Lung microvascular endothelial cell (primary cell): ENCODE measurements at regions not wholly inside any gene's neighbourhood (a gene's known extent, or its start where the extent isn't known, plus 50 kb on each side); places are given as distances from the start of the nearest gene placed in this dataset.
"Not testable (repeated sequence)": the region's sequence is repeated elsewhere in the genome, so short reads cannot be mapped to it uniquely, and the experiment has no call there.

Source experiments
- DNase-seq, 2 donors: peaks; one replicate each; pipeline versions ENCODE4 v3.0.0 to v3.0.0-alpha.2; 2010; ENCODE audit warnings: low read depth in 2 of 2

DNA sequence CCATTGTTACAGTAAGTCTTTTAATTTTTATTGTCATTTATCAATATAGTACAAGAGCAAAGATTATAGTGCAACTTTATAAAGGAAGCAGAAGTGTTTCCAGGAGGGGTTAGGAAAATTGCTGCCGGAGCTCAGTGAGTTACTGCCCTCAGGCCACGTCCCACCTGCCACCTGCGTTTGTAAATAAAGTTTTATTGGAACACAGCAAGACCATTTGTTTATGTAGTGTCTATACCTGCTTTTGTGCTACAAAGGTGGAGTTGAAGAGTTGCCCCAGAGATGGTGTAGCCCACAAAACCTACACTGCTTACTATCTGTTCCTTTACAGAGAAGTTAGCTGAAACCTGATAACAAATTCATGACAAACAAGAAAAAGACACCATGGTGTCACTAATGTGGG is 437.8 kb upstream of the B3GAT1 start:
- no peak for DNase-seq

DNA sequence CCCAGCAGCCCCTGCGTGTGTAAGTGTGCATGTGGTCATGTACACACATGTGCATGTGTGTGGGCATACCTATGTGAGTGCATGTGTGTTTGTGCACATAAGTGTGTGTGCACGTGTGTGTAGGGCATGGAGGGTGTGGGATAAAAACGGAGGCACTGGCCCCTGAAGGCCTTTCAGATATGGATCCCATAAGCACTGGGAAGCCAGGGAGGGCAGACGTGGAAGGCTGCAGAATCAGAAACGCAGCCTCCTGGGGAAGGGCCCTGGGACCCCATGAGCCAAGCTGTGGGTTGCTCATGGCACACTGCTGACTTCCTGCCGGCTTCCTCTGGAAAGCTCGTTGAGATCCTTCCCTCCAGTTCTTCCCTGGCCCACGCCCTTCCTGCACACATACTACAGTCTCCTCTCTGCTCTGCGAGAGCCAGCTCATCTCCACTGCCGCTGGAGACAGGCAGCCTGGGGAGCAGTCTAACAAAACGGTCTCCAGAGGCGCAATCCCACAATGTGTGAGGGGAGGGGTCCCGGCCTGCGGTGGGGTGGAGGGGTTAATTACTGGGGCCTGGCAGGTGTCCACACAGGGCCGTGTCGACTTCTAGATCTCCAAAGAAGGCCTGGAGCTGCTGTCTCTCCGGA is 435.2 kb upstream of the B3GAT1 start:
- DNase-seq, result no peak

DNA sequence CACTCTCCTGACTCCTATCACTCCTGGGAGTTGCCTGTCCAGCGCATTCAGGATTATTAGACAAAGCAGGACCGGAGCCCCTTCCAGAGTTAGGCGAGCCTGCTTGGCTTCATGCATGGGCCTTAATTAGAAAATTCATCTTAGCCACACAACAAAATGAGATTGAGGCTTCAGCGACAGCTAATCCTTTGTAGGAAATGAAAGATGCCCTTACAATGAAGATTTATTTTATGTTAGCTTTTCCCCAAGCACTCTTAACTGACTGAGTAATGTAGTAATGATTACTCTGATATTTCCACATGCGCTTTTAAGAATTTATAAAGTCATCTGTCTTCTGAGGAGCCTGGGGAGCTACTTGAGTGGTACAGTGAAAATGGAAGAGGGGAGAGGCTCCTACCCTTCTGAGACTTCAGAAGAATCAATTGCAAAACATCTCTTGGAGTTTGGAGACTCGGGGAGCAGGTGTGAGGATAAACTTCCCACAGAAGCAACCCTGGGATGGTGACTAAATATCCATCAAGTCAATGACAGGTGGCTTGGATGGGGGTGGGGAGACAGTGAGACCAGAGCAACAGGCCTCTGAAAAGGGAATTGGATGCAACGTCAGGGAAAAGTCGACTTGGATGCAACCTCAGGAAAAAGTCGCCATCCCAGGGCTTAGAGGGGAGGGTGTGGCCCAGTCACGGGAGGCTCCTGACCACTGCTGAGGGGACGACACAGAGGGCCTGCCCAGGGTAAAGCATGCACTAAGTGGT is 434.5 kb upstream of the B3GAT1 start:
- no peak for DNase-seq

DNA sequence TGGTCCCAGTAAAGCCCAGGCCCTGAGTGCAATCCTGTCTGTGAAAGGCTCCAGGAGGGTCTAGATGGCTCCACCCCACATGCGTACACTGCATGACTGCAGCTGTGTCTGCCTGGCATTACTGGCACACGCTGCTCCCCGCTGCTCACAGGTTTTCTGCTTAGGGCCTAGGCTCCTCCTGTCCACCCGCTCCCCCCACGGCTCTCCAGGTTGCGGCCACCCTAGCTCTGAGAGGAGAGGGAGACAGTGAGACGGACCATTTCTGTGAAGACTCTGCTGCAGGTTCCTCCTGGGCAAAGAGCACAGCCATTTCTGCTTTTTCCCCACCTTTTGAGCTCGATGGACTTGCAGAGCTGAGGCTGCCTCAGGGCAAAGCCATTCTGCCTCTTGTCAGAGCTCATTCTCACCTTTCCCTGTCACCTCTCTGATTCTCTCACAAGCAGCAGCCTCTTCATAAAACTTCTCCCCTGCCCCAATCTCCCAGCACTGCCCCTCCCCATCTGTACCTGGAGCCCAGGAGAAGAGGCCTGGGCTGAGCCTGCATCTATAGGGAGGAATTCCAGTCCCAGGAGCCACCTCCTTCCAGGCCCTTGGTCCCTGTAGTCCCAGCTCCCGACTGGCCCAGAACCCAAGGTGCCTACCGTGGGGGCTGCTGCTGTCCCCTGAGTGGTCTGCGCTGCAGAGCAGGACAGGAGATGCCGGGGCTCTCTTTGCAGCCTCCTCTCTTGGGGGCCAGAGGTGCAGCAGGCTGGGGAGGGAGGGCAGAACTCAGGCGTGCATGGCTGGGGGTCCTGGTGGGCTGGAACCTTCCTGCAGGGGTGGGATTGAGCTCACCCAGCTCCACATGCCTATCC is 433.7 kb upstream of the B3GAT1 start:
- DNase-seq, result no peak

DNA sequence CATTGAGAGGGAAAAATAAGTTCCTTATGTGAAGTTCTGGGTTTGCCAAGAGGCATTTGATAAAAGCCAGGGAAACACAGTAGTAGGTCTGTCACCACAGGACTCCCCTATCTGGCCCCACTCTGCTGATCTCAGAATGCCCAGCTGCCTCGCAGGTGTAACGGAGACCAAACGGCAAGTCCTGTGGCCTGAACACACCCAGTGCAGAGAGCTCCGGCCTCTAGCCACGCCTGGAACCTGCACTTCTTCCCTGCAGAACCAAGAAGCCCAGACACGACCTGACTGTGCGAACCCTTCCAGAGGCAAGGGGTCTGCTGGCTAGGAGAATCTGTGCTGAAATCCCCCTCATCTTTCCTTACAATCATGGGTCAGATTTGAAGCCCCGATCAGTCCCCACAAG is 432.8 kb upstream of the B3GAT1 start:
- DNase-seq, result no peak

DNA sequence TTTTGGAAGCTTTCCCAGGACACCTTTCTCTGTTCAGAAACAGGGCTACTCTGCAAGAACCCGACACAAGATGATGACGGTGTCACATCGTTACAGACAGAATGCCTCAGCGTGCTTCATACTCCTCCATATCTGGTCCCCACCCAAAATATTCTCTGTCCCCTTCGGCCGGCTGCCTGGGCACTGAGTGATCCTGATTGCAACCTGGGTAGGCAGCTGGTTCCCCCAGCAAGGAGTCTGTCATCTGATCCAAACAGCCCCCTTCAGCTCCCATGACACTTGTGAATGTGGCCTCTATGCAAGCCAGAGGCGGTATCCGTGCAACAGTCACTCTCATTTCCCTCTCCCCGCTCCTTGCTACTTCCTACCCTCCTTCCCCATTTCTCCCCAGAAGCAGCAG is 431.7 kb upstream of the B3GAT1 start:
- no peak for DNase-seq

DNA sequence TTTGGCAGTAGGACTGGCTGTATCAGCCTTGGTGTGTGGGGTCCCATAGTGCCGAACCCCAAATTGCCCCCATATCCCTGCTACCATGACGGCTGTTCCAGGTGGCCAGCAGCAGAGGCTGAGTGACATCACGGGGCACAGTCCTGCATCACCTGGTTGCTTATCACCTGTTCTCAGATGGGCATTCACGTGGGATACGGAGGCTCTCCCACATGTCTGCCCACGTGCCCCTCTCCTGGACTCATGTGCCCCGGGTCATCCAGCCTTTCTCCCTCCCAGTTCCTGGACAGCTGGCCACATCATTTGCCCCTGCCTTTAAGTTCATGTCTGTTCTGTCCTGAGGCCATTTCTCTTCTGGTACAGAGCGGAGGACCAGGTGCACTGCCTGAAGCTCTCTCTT is 431.0 kb upstream of the B3GAT1 start:
- no peak for DNase-seq

DNA sequence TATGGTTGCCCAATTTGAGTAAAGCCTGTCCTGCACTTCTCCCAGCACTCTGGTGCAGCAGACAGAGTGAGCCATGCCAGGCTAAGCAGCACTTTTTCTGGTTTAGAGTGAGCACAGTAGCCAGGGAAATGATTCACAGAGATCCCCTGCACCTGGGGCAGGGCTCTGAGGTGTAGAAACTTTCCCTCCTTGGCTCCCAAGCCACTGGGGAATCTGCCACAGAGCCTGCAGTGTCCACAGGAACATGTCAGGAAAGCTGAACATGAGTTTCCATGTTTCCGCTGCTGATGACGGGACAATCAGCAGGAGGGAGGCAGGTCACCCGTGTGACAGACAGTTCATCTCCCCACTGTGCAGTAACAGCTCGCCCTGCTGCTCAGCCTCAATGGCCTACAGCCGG is 429.9 kb upstream of the B3GAT1 start:
- no peak for DNase-seq

DNA sequence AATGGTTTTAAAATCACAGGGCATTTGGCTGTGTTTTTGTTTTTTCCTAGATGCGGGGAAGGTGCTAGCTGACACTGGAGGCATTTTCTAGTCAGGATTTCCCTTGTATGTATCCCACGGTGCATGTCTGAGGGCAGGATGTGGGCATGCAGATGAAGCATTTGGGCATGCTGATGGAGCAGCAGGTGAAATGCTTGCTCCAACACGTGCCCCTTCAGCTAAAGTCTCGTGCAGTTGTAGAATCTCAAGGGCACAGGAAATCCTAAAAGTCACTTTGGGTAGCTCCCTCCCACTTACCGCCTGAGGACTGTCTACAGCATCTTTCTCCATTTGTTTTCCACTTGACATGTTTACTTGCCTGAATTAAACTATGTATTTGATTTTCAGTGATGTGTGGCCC is 429.4 kb upstream of the B3GAT1 start:
- DNase-seq, result no peak

DNA sequence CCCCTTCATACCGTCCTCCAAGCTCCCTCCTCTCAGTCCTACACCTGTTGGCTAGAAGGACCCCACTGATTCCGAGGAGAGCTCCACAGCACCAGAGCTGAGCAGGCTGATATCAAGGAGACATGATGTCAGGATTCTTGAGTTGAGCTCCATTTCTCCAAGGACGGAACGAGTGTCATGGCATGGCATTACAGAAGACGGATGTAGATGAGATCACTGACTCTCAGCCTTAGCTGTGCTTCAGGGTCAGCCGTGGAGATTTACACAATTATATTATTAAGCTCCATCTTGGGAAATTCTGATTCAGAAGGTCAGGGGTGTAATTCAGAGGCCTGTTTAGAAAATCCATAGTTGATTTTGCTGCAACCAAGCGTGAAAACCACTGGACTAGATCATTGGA is 428.9 kb upstream of the B3GAT1 start:
- no peak for DNase-seq

DNA sequence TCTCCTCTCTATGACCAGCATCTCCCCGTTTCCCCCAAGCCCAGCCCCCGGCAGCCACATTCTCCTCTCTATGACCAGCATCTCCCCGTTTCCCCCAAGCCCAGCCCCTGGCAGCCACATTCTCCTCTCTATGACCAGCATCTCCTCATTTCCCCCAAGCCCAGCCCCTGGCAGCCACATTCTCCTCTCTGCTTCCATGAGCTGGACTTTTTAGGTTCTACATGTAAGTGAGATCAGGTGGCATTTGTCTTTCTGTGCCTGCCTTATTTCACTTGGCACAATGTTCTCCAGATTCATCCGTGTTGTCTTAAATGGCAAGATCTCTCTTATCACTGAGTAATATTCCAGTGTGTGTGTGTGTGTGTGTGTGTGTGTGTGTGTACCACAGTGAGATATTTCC is 428.1 kb upstream of the B3GAT1 start:
- not testable (repeated sequence) for DNase-seq

DNA sequence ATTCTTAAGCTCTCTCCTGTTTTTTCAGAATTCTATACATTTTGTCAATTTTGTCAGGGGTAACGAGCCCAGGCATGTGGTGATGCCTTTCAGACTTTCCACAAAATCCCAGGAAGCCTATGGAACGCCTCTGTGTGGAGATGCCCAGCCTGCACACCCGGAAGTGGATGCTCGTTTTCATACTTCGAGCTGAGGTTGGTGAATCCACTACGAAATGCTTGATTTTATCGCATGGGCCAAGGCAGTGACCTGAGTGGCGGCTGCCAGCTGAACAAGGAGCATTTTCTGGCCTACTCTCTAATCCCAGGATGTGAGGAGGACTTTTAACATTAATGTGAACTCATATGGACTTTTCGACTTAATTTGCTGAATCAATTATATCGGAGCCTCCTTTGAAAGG is 426.7 kb upstream of the B3GAT1 start:
- no peak for DNase-seq

DNA sequence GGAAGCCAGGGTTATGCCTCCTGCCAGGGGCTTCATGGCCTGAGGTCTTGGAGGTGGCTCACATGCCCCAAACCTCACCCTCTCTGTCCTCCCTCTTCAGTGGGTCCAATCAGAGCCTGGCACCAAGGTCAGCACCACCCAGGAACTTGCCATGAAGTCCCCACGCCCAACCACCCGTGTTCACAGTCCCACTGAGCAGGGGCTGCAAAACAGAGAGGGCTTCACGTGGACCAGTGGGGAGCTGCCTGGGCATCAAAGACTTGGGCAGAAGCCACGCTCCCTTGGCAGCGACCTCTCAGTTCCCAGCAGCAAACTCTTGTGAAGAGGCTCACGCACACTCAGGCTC is 425.8 kb upstream of the B3GAT1 start:
- DNase-seq, result no peak

DNA sequence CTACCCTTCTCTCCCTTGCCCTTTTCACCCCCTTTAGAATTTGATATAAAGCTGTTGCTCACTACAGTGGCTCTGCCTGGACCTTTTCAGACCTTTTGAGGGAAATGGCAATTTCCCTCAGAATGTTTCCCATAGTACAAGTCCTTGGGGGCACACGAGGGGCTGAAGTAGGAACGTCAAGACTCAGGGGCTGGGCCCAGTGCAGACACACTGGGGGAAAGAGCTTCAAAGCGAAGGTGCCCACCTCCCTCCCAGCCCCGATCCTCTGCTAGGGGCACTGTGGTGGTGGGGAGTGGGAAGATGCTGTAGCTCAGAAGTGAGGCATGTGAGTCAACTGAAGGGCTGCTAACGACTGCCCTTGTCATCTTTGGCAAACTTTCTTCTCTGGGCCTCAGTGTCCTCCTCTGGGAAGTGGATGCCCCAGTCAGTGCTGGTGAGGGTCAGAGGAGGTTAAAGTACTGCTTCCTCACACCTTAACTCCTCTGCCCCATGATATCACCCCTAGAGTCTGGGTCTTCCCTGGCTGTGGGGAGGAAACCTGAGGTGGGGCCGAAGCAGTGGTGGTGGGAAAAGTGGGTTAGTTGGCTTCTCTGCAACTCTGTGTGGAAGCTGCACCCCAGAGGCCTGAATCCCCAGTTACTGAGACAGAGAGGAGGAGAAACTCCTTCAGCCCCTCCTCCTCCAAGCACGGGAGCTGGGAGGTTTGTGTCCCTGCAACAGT is 425.3 kb upstream of the B3GAT1 start:
- DNase-seq, result no peak

DNA sequence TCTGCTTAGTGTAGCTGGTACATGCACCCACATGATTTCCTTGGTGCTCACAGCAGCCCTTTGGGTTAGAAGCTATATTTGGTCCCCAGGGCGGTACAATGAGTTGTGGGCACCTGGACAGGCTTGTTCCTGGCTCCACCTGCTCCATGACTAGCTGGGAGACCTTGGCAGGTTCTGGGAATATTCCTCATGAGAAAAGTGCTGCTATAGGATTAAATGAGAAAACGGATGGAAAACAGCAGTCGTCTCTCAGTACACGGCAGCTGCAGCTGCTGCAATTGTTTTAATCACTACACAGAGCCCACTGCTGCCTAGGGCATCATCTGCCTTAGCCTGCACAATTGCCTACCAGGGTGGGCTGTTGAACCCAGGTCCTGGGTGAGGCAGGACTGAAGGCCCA is 424.5 kb upstream of the B3GAT1 start:
- no peak for DNase-seq

DNA sequence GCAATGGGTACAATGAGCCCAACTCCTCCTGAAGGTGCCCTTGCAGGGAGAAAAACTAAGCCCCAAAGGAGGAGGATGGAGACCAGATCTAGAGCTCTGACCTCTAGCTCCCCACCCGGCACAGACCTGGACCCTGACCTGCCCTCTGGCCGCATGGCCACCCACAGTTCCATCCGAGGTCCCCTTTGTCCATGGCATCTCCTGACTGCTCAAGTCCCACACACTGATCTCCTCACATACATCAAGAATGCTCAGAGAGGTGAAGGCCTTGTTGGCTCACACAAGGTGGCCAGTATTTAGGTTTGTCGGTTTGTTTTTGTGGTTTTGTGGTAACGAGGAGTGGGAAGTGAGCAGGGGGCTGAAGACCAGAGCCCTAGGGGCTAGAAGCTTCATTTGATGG is 423.5 kb upstream of the B3GAT1 start:
- no peak for DNase-seq

DNA sequence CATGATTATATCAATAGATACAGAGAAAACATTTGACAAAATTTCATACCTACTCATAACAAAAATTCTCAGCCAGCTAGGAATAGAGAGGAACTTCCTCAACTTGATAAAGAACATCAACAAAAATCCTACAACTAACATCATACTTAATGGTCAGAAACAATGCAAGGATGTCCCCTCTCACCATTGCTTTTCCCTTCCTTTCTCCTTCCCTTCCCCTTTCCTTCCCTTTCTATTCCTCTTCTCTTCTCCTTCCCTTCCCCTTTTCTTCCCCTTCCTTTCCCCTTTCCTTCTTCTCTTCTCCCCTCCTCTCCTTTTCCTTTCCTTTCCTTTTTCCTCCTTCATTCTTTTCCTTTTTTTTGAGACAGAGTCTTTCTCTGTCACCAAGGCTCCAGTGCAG is 418.3 kb upstream of the B3GAT1 start:
- no peak for DNase-seq

DNA sequence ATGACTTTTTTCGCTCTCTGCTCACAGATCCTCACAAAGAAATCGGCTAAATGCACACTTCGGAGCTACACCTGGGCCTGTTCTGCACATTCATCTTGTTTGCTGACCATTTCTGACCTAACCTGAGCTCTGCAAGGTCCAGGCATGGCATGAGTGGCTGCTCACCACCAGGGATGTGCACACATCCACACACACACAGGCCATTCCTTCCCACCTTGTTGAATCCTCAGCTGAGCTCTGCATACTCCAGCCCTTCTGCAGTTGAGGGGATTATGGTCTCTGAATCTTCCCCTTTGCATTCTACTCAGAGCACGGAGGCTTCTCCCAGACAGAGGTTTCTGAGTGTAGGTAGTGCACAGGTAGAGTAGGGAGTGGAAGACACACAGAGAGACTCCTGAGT is 411.9 kb upstream of the B3GAT1 start:
- DNase-seq, result no peak

DNA sequence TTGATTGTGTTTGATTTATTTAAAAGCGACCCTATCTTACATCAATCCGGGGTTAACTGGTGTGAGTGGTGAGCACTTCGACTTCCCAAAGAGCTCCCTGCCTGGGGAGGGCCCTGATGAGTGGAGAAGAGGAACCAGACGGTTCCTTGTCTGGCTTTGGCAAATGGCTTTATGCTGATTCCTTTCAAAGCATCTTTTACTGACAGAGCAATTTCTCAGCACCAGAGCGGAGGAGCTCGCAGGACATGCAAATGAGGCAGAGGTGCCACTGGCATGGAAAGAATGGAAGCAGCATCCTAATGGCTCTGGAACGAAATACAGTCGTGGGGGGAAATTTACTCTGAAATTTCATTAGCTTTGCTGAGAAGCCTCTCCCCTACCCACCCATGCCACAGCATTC is 410.9 kb upstream of the B3GAT1 start:
- DNase-seq, result no peak

DNA sequence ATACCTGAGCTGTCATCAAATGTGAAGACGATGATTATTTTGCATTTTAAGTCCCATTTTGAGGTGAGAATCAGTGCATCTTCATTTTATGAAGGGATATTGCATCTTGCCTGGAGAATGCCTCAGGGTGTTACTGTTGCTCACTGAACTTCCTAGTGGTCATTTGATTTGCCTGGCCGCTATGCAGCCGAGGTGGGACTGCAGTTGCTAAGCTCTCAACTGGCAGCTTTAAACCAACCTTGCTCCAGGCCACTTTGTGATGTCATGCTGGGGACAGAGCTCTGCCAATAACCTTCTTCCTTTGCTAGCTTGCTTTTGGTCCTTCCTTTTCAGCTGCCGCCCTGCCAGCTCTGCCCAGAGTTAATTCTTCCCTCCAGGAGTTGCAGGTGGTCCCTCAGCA is 409.4 kb upstream of the B3GAT1 start:
- no peak for DNase-seq

DNA sequence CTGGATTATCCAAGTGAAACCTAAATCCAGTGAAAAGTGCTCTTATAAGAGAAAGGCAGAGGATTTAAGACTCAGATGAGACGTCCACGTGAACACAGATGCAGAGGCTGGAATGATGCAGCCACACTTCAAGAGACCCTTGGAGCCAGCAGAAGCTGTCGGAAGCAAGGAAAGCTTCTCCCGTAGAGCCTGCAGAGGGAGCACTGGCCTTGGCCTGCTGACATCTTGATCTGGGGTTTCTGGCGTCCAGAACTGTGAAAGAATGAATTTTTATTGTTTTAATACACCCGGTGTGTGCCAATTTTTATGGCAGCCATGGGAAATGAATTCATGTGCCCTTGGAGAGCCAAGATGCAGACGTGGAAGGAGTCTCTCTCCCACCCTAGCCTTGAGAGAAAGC is 407.0 kb upstream of the B3GAT1 start:
- DNase-seq, result no peak

DNA sequence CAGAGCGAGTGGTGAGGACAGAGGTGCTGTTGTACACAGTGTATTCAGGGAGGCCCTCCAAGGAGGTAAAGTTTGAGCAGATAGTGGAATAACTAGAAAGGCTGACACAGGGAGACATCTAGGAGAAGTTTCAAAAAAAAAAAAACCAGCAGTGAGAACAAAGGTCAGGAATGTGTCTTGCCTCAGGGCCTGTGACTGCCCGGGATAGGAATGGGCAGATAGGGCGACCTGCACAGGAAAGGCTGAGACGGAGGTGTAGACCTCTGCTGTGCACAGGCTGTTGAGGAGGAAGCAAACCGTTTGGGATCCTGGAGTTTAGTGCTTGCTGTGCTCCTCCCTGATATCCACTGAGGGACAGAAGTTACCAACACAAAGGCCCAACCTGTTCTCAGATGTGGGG is 406.5 kb upstream of the B3GAT1 start:
- no peak for DNase-seq
